ENCODE measurements at regions not wholly inside any gene's neighbourhood (a gene's known extent, or its start where the extent isn't known, plus 50 kb on each side); places are given as distances from the start of the nearest gene placed in this dataset.

DNA sequence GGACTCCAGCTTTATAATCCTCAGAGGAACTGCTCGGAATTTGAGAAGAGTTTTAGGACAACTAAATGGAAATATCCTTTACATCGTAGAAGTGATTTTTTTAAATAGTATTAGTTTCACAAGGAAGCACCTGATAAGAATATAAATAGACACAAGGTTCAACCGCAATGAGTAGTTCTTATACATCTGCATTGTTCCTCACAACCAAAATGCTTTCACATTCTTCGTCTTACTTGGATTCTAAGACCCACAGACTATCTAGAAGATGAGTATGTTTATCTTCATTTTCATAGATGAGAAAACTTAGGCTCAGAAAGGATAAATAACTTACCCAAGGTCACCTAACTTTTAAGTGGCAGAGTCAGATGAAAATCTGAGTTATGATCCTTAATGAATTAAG is 469.0 kb downstream of the GALC start:
- no peak for DNase-seq (ENCODE audit: low spot score)

DNA sequence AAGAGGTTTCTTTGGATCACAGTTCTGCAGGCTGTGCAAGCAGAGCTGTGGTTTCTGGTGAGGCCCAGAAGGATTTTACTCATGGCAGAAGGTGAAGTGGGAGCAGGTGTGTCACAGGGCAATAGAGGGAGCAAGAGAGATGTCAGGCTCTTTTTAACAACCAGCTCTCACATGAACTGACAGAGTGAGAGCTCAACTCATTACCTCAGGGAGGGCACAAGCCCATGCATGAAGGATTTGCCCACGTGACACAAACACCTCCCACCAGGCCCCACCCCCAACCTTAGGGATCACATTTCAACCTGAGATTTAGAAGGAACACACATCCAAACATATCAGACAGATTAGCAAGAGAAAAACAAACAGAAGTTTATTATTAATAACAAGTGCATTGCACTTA is 470.4 kb downstream of the GALC start:
- no peak for DNase-seq (ENCODE audit: low spot score)

DNA sequence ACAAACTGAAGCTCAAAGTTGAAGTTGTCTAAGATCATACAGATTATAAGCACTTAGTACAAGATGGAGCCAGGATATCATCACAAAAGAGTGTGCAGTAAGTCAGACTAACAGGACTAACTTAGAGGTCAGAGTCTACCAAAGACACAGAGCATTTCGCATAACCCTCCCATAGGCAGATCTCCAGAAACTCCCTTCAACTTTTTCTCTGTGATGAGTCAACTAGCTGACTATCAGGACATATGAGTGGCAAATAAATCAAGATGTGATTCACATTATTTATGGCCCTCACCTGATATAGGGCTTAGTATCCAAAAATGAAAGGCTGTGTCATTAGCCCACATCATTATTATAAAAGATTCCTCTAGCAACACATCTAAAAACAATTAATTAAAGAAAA is 484.6 kb downstream of the GALC start:
- no peak for DNase-seq (ENCODE audit: low spot score)

DNA sequence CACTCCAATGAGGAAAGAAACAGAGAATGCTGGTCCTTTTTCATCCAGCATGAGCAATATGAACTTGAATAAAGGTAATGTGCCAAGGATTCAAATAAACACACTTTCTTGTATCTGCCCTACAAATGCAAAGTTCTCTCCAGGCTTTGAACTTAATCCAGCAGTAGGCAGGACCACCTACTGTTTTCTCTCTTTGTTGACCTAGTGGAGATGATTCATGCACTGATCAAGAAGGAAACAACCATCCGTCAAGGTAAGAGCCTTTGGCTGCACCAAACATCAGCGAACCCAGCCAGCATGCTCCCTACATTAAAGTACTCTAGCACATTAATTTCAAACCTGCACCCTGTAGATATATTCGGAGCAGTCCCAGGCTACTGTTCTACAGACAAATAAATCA is 489.3 kb downstream of the GALC start:
- DNase-seq (ENCODE audit: low spot score) = no peak

DNA sequence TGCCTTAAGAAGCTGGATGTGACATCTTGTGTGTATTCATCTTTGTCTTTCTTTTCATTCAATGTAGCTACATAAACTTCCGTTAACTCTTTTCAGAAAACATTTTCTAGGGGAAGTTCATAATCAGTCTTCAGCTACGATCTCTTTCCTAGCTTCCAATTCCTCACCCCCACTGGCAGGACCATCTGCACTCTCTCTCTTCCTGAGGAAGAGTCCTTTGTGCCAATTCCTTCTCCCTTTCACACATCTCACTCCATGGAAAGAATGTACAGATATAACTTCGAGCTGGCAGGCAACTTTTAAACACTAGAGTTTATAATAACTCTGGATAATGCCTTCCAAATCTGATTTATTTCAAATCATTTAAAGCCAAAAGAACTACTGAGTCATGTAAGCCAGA is 495.7 kb downstream of the GALC start:
- no peak for DNase-seq (ENCODE audit: low spot score)

DNA sequence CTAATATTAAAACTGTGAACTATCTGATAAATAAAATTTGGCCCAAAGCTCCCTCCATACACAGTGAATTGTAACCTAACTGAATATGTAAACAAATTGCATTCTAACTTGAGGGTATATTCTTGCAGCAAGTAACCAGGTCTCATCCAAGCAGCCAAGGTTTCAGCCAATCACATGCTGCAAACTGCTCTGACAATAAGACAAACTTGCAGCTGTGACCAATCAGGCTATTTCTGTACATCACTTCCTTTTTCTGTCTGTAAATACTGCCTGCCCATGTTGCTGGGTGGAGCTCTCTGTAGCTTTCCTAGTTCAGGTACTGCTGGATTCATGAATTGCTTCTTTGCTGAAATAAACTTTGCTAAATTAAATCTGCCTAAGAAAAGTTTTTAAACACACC is 499.0 kb downstream of the GALC start:
- DNase-seq (ENCODE audit: low spot score) = no peak

DNA sequence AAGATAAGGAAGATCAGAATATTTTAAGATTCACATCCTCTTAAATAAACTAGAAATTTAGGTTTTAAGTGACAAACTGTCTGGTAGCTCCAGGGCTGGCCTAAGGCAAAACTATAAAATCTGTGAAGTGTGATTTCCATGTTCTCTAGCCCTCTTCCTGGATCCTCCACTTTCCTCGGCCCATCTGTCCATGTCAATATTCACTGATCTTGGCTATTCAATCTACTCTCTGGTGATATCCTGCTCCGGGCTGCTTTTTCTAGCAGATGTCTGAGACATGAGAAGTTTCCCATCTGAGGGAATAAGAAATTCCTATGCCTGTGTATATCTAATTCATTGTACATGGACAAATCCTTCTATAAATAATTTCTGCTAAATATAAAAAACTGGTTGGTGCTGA is 500.4 kb downstream of the GALC start:
- DNase-seq (ENCODE audit: low spot score) = no peak

DNA sequence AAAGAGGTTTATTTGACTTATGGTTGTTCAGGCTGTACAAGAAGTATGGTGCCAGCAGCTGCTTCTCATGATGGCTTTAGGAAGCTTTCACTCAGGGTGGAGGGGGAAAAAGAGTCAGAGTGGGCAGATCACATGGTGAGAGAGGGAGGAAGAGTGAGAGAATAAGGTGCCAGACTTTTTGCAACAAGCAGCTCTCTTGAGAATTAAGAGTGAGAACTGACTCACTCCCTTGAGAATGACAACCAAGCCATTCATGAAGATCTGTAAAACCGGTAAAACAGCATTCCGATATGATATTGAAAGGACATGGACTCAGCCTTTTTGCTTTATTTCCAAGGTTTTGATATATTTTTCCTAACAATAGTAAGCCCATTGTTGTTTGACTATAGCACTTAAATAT is 501.2 kb downstream of the GALC start:
- DNase-seq (ENCODE audit: low spot score) = no peak

DNA sequence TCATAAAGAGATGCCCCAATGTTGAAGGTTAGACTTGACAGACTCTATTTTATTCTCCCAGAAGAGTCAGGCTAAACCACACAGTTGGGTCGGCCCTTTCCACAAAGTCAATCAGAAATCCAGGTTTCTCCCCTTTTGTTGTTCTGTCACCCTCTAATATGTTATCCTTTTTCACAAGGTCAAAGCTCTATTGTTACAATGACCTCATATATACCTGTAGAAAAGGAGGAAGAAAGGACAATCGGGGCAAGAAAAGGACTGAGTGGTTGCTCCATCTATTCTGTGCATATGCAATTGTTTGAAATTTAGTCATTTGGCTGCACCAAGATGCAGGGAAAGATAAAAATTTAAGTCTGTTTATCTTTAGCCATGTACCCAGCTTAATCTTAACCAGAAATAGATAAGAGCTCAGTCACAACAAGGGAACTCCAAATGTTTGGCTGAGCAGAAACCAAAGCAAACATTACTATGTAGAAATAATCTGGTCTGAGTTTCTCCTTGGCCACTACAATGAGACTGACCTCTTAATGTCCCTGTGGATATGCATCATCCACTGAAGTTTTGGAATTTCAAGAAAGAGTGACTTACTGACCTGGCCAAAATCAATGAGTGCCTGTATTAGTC is 503.7 kb downstream of the GALC start:
- no peak for DNase-seq (ENCODE audit: low spot score)

DNA sequence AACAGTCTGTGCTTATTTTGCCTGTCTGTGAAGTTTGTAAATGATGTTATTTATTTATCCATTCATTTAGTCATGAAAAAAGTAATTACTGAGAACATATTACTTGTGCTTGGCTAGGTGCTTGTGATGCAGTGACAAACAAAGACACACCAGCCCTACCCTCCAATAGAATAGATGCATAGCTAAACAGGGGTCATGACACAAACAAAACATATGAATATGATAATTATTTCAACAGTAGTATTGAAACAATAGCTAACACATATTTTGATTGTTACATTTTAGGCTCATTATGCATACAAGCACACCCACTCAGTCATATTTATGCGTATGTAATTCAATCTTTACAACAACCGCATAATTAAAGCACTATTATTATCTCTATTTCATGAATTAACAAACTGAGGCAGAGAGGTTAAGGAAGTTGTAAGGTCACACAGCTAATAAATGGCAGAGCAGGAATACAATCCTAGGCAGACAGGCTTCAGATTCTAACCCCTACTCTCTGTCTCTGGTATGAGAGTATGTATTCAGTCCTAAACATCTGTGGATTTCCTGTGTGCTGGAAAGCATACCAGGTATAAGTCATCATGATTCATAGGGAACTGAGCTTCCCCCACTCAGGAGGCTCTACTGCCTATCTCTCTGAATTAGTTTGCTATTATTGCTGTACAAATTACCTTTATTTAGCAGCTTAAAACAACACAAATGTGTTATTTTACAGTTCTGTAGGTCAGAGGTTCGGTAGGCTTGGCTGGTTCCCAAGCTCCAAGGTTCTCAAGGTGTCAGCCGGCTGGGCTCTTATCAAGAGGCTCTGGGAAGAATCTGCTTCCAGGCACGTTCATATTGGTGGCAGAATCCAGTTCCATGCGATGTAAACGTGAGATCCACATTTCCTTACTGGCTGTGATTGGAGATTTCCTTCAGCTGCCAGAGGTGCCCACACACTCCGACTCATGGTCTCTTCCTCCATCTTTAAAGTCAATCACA is 509.4 kb downstream of the GALC start:
- no peak for DNase-seq (ENCODE audit: low spot score)

DNA sequence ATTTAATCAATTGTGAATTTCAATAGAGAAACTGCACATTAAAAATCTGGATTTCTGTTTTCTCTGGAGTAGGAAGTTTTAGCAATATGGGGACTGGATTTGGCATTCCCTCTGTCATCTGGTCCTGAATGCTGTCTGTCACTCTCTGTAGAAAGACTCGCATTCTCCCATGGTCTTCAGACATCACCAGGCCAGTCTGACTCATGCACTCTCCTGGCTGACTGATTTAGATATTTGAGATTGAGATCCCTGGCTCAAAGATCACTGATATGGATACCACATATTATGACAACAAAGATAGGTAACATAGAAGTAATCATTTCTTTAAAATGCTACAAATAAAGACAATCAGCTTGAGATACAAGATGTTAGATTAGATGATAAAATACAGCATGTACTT is 524.5 kb downstream of the GALC start:
- no peak for DNase-seq (ENCODE audit: low spot score)

DNA sequence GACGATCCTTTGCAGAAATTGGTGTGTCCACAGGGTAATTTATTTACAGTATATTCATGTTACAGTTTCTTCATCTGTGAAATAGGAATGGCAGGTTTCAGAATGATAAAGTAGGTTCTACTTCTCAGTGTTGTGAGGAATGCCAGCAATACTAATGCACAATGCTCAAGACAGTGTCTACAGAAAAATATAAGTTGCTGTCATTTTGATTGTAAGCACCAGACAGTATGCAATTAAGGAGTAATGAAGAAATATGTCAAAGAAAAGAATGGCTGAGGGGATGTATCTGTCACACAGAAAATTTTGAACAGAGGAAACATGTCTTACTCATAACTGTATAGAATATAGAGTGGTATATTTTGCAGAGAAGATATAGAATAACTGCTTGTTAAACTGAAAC is 525.4 kb downstream of the GALC start:
- DNase-seq (ENCODE audit: low spot score) = no peak

DNA sequence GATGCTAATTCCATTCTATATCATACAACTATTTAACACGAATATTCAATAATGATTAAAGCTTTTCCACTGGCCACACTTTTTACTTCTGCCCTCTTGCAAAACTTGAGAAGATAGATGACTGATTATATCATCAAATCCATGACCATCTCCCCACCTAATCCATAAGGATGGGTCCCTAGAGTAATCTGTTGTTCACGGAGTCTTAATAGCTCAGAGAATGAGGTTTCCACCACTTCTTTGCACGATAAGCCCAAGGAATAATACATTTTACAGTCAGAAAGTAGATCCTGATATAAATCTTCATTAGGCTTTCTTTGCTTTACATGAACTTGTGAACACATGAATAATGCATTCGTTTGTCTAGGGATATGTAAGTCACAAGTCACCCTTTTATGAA is 527.2 kb downstream of the GALC start:
- no peak for DNase-seq (ENCODE audit: low spot score)

DNA sequence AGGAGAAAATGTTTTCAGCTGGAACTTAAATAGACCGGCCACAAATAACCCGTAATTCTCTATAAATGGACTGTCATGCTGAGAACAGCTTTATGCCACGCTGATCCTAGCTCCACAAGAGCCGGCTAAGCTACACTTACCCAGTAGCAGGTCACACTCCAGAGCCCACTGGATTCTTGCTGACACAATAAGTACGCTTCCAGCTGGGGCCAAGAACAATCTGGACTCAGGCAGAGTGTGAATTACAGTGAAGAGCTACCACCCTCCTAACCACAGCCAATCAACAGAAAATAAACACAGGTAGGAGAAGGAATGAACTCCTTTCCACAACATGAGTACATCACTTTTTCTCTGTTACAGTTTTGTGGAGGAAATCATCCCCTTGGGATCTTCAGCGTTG is 531.3 kb downstream of the GALC start:
- DNase-seq (ENCODE audit: low spot score) = no peak

DNA sequence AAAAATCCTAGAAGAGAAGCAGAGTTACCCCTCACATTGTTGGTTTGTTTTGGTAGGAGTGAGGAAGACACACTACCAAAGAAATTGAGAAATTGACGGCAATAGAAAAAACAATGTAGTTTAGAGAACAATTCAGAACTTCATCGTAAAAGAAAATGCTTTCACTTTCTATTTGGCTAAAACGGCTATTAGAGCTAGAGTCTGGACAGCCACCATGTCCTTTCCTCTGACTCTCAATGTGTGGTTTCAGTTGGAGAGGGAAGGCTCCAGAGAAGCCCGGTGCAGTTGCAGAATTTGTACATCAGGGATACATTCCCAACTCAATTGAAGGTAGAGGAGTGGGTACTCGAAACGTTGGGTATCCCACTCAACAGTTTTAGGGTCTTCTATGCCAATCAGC is 535.3 kb downstream of the GALC start:
- DNase-seq (ENCODE audit: low spot score) = no peak

DNA sequence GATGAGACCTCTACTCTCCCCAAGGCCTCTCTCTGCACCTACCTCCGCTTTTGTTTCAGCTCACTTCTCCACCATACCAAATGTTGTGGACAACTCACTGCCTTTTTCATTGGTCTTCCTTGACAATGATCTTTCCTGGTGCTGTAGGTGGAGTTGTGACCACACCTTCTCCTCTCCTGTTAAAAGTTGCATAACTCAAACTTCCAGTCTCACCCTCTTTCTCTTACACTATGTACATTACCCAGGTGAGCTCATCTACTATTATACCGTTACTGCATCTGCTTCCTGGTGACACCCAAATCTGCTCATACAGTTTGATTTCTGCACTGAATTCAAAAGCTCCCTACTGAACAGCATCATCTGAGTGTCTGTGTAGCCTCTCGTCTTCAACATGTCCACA is 542.8 kb downstream of the GALC start:
- DNase-seq (ENCODE audit: low spot score) = no peak

DNA sequence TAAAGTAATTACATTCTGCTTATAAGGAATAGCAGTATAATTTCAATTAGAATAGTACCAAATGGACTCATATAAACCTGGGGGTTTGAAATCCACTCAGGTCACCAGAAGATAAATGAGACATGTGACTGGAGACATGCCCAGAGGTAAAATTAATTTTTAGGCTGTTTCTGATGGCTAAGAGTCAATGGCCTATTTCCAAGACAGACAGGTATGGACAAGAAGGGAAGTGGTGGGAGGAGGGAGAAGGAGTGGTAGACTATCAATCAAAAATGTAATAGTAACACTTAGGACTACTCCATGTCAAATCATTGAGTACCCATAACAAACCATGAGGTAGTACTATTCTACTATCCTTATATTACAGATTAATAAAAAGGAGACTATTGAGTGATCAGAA is 544.0 kb downstream of the GALC start:
- no peak for DNase-seq (ENCODE audit: low spot score)

DNA sequence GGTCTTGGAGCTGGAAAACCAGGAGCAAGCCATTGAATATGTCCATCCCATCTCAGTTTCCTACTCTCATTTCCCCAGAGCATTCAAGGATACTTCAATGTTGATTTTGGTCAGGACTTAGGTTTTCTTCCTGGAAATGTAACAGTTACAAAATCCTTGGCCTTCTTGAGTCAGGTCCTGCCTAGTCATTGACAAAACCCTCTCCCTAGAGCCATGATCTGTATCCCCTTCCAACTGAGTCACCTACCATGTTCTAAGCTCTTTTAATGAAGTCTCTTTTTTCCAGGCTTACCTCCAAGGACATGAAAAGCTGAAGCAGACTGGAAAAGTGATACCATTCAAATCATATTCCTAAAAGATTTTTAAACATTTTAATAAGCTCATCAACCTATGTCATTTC is 549.2 kb downstream of the GALC start:
- no peak for DNase-seq (ENCODE audit: low spot score)

DNA sequence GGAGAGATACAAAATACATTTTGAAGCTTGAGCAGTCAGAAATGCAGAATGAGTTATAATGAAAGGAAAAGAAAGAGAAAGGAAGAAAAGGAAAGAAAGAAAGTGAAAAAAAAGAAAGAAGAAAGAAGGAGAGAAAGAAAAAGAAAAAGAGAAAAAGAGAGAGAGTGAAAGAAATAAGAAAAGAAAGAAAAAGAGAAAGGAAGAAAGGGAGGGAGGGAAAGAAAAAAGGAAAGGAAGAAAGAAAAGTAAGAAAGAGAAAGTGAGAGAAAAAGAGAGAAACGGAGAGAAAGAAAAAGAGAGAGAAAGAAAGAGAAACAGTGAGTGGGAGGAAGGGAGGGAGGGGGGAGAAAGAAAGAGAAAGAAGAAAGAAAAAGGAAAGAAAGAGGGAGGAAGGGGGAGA is 549.9 kb downstream of the GALC start:
- DNase-seq (ENCODE audit: low spot score) = no peak

DNA sequence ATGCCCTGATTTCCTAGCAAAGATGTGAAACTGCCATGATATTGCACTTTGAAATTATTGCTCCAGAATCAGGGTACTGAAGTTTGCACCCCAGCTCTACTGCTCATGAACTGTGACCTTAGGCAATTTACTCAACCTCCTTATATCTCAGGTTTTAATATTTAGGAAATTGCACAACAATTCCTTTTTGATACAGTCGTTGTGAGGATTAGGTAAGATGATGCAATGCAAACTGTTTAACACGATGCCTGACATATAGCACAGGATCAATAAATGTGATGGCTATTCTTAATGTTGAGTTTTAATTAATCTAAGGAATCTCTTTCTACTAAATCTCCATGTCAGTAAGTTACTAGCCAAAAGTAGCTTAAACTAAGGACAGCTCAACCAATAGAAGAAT is 555.8 kb downstream of the GALC start:
- DNase-seq (ENCODE audit: low spot score) = no peak

DNA sequence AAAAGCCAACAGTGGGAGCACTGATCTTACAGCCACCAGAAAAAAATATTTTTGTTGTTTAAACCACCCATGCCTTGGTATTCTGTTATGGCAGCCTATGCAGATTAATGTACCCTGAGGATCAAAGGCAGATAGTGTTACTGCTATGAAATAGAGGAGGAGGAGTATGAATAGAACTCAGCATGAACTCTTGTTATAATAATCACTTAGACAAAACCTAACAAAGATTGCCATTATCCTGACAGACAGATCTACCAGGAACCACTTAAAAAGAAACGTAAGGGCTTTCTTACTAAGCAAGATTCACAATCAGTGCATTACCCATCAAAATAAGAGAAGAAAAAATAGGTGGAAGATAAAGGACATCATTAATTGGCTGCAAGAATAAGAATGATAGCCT is 558.3 kb downstream of the GALC start:
- DNase-seq (ENCODE audit: low spot score) = no peak

DNA sequence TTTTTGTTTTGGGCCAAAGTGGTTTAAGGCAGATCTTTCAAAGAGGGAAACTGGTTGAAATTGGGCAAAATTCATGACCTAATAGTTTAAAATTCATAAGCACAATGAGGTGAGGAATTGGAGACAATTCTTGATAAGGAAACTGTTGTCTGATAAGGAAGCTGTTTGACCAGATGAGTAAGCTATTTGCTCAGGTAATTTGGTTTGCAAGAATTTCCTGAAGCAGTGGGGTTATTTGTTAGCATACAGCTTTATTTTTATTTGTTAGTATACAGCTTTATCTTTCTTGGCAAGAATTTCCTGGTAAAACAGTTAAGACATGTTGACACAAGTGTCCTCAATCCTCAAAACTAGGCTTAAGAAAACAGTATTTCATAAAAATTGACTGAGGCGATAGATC is 559.0 kb downstream of the GALC start:
- DNase-seq (ENCODE audit: low spot score) = no peak

DNA sequence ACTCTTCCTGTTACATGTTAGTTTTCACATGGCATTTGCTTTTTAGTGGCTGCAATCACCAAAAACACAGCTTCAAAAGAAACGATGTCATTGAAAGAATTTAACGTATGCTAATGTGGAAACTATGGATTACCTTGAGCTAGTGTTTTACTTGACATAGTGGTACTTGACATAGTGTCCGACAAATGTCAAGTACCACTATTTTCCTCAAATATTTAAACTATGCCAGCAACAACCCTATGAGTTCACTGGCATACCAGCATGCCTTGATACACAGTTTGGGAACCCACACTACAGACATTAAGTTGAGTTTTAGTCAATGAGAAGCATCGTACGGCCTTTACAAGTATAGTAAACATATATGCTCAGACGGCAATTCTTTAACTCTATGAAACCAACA is 560.3 kb downstream of the GALC start:
- DNase-seq (ENCODE audit: low spot score) = no peak

DNA sequence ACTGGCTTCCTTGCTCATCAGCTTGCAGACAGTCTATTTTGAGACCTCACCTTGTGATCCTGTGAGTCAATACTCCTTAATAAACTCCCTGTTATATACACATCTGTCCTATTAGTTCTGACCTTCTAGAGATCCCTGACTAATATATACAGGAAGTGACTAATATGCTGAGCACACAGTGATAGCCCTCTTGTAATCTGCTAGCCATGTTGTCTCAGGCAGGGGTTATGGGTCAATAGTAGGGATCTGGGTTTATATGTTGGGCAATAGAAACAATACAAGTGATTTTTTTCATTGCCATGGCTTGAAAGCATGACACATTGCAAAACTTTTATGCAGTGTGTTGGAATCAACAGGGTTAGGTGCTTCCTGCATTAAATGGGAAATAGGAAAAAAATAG is 562.2 kb downstream of the GALC start:
- no peak for DNase-seq (ENCODE audit: low spot score)

Data from Ammon's horn (tissue), 1 donor.